LNCaP clone FGC (cell line): ENCODE measurements at regions not wholly inside any gene's neighbourhood (a gene's known extent, or its start where the extent isn't known, plus 50 kb on each side); places are given as distances from the start of the nearest gene placed in this dataset.

Experiments used
- DNase-seq: peaks from one replicate; pipeline ENCODE4 v3.0.0-alpha.2; 2011; ENCODE audit warnings: low read depth
- H3K4me3 ChIP-seq: 2 replicates; pipeline ENCODE4 v1.5.1; 2011; ENCODE audit warnings: mild to moderate bottlenecking, low read depth, low read length, control low read depth
- CTCF ChIP-seq: IDR thresholded peaks from 2 replicates; pipeline ENCODE4 v1.5.1; 2012; ENCODE audit warnings: mild to moderate bottlenecking; ENCODE audit not compliant: control insufficient read depth, insufficient read depth; ENCODE audit errors: extremely low read depth

GRCh38 chr15:81575436-81576123 is 201.6 kb upstream of the TMC3 start:
- no peak for TF ChIP-seq CTCF
- H3K4me3 ChIP-seq, result no peak overlapping the region
- peak; percentile 6 for DNase-seq

- DNase-seq, result no peak
- no peak for TF ChIP-seq CTCF
- H3K4me3 ChIP-seq, result no peak overlapping the region
Measured at GRCh38 chr15:81573098-81573746, 199.2 kb upstream of the TMC3 start.

GRCh38 chr15:81572190-81572589 is 198.2 kb upstream of the TMC3 start:
- no peak for TF ChIP-seq CTCF
- no peak for DNase-seq
- no peak overlapping the region for H3K4me3 ChIP-seq

GRCh38 chr15:81569286-81570080 is 195.5 kb upstream of the TMC3 start:
- no peak for TF ChIP-seq CTCF
- DNase-seq, result no peak
- no peak overlapping the region for H3K4me3 ChIP-seq

- no peak for DNase-seq
- TF ChIP-seq CTCF, result no peak
- H3K4me3 ChIP-seq, result no peak overlapping the region
Measured at GRCh38 chr15:81567924-81568323, 193.9 kb upstream of the TMC3 start.

GRCh38 chr15:81562986-81563385 is 189.0 kb upstream of the TMC3 start:
- H3K4me3 ChIP-seq, result no peak overlapping the region
- no peak for TF ChIP-seq CTCF
- DNase-seq, result no peak
